Ectodermal cell (in vitro differentiated cells): ENCODE measurements at regions not wholly inside any gene's neighbourhood (a gene's known extent, or its start where the extent isn't known, plus 50 kb on each side); places are given as distances from the start of the nearest gene placed in this dataset.

Experiments
- H3K27ac ChIP-seq: 2 replicates; pipeline ENCODE4 v1.7.0; 2013; ENCODE audit warnings: mild to moderate bottlenecking, low read depth, low read length; ENCODE audit not compliant: insufficient read depth, poor library complexity, severe bottlenecking
- H3K27me3 ChIP-seq: 2 replicates; pipeline ENCODE4 v1.7.0; 2013; ENCODE audit warnings: mild to moderate bottlenecking, low read length; ENCODE audit not compliant: insufficient read depth, control insufficient read depth, poor library complexity, severe bottlenecking
- H3K36me3 ChIP-seq: one replicate; pipeline ENCODE4 v1.7.0; 2013; ENCODE audit warnings: low read length; ENCODE audit not compliant: control insufficient read depth, insufficient read depth
- H3K4me1 ChIP-seq: one replicate; pipeline ENCODE4 v1.7.0; 2013; ENCODE audit warnings: low read length; ENCODE audit not compliant: control insufficient read depth, insufficient read depth
- H3K4me3 ChIP-seq: 2 replicates; pipeline ENCODE4 v1.7.0; 2013; ENCODE audit warnings: low read depth, low read length, control low read depth; ENCODE audit not compliant: insufficient read depth
- H3K9me3 ChIP-seq: 2 replicates; pipeline ENCODE4 v1.7.0; 2013; ENCODE audit warnings: mild to moderate bottlenecking, low read length, moderate library complexity; ENCODE audit not compliant: control insufficient read depth
- WGBS, 2 experiments: methylation state at CpG; one replicate each; pipeline ENCODE4 v1.1.7; 2013; ENCODE audit warnings: missing lambda C conversion rate in 2 of 2; 5-methylcytosine and 5-hydroxymethylcytosine counted together

DNA sequence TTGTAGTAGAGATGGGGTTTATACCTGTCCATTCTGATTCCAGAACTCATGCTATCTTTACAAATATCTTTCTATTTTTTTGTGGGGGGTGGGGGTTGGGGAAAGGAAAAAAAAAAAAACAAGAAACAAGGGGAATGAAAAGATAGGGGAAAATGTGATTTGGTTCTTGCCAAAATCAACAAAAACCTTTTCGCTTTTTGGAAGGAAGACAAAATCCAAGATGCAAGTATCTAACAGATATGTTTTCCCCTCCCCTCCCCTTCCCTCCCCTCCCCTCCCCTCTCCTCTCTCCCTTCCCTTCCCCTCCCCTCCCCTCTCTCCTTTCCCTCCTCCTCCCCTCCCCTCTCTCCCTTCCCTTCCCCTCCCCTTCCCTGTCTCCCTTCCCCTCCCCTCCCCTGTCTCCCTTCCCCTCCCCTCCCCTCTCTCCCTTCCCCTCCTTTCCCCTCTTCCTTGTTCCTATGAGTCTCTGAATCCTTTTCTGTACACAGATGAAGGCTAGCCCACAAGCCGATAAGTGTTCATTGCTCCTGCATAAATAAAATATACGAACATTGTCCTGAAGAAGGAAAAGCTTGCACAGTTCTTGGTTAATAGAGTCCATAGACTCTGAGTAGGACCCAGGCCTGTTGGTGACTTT, 551.9 kb downstream of the EDEM1 start:
- WGBS, 2 experiments: 50 to 67% methylated on average over 2 to 3 of the region's 3 CpGs
- no peaks in the 10 kb centered on the region for H3K27me3 ChIP-seq
- H3K4me1 ChIP-seq: no peaks in the 10 kb centered on the region
- no peaks in the 10 kb centered on the region for H3K36me3 ChIP-seq
- no peak overlapping the region for H3K27ac ChIP-seq
- no peak overlapping the region for H3K4me3 ChIP-seq
- H3K9me3 ChIP-seq: no peaks in the 10 kb centered on the region

DNA sequence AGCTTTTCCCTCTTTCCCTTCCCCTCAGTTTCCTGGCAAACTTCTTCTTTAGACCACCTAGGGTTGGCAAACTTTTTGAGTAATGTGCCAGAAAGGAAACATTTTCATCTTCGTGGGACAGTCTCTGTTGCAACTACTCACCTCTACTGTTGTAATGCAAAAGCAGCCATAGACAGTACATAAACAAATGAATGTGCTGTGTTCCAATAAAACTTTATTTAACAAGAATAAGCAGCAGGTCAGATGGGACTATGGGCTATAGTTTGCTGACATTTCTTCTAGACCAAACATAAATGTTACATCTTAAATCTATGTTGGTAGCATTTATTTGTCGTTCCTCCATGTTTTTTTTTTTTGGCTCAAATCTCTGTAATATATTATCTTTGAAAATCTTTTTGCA, 552.4 kb downstream of the EDEM1 start:
- no peaks in the 10 kb centered on the region for H3K4me1 ChIP-seq
- 91 to 100% methylated on average over 1 to 2 of the region's 2 CpGs for WGBS, 2 experiments
- H3K9me3 ChIP-seq: no peaks in the 10 kb centered on the region
- H3K27me3 ChIP-seq: no peaks in the 10 kb centered on the region
- H3K4me3 ChIP-seq: no peak overlapping the region
- H3K36me3 ChIP-seq: no peaks in the 10 kb centered on the region
- H3K27ac ChIP-seq: no peak overlapping the region

DNA sequence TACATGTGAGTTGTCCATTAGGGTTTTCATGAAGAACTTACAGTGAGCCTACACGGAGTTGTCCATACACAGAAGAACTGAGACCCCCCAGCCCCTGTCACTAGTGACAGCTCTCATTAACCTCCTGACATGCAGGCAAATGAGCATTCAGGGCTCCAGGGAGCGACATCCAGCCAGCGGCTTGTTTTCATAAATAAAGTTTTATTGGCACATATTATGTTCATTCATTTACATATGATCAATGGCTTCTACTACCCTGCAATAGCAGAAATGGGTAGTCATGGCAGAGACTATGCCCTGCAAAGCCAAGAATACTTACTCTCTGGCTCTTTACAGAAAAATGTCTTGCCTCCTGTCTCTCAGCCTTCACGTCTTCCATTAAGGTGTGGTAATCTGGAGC, 553.5 kb downstream of the EDEM1 start:
- H3K4me1 ChIP-seq: no peaks in the 10 kb centered on the region
- no peak overlapping the region for H3K27ac ChIP-seq
- WGBS, 2 experiments: 94 to 95% methylated on average over 2 to 4 of the region's 4 CpGs
- no peaks in the 10 kb centered on the region for H3K36me3 ChIP-seq
- no peaks in the 10 kb centered on the region for H3K27me3 ChIP-seq
- no peak overlapping the region for H3K4me3 ChIP-seq
- H3K9me3 ChIP-seq: no peaks in the 10 kb centered on the region

DNA sequence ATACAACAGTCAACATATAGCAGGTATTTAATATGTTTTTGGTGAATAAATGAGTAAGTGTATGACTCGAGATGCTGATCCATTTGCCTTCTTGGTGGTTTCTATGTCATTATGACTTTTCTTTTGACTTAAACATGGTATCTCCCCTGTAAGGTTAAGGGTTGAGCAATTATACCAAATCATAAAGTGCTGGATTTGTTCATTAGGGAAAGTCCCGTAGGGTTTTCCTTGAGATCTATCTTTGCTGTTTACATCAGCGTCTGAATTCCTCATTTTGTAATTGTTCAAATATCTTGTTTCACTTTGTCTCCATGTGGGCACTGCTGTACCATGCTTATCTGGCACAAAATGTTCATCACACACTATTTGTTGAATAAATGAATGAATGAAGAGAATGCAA, 562.6 kb downstream of the EDEM1 start:
- H3K9me3 ChIP-seq: no peaks in the 10 kb centered on the region
- 94 to 98% methylated on average over 3 of the region's 3 CpGs for WGBS, 2 experiments
- no peaks in the 10 kb centered on the region for H3K4me1 ChIP-seq
- H3K27ac ChIP-seq: no peak overlapping the region
- no peaks in the 10 kb centered on the region for H3K36me3 ChIP-seq
- H3K27me3 ChIP-seq: no peaks in the 10 kb centered on the region
- no peak overlapping the region for H3K4me3 ChIP-seq

DNA sequence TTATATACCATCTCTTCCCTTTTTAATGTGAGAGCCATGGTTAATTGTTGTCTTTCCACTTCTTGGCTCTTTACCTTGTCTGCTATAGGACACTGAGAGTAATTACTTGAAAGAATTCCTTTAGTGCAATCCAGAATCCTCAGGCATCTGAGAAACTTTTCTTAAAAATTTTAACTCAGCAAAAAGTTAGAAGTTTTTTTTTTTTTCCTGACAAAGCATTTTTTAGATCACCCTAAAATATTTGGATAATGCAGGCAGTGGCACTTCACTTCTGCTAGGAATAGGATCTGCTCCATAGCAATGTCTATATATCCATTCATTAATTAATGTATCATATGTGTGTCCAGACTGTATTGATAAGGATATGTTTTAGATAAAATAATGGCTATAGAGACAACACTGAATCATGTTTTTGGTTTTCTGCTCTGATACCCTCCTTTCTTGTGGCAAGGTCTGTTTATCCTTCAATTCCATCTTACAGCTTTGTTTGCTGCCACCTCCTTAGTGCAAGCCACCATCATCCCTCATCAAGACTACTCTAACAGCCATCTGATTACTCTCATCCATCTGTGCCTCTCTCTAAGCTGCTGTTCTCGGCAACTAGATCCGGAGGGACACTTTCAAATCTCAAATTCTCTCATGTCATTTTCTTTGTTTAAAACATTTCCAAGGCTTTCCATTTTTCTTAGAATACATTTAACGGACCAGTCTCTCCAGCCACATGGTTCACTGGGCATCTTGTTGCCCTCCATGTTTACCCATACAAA, 563.5 kb downstream of the EDEM1 start:
- Histone ChIP-seq H3K27me3 (no peaks in the 10 kb centered on the region), H3K9me3 (no peaks in the 10 kb centered on the region), H3K36me3 (no peaks in the 10 kb centered on the region), H3K27ac (no peak overlapping the region), H3K4me1 (no peaks in the 10 kb centered on the region), H3K4me3 (no peak overlapping the region)
- 94% methylated on average over 3 of the region's 3 CpGs for WGBS, 2 experiments

DNA sequence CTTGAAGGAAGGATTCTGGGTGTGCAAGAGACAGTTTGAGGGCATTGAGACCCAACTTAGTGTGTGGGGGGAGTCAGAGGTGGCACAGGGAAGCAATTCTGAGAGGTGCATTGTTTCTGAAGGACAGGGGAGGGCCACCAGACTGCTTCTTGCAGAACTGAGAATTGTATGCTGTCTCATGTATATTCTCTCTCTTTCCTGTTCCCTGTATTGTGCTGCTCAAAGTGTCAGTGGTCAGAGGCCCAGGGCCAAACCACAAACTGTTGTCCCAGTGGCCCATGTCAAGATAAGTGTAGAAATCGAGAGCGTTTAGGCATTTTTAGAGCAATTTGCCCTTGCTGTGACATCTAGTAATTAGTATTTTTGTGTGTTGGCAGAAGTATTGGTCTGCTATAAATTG, 567.1 kb downstream of the EDEM1 start:
- WGBS, 2 experiments: 94 to 96% methylated on average over 2 of the region's 2 CpGs
- H3K9me3 ChIP-seq: no peaks in the 10 kb centered on the region
- no peak overlapping the region for H3K27ac ChIP-seq
- no peaks in the 10 kb centered on the region for H3K27me3 ChIP-seq
- H3K4me3 ChIP-seq: no peak overlapping the region
- H3K4me1 ChIP-seq: no peaks in the 10 kb centered on the region
- no peaks in the 10 kb centered on the region for H3K36me3 ChIP-seq

DNA sequence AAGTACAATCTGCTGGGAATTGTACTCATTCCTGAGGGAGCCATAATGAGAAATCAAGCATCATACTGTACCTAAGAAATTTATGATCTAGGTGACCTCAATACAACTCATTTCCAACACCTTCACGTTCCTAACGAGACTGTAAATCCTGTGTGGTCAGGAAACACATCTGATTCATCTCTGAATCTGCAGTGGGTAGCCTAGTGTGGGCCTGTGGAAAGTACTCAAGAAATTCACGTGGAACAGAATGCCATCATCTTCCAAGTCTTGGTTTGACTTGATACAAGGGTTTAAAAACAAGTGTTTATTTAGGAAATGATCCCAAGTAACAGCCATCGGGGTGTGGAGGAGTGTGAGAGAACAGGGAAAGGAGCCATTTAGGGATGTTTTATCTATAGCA, 568.9 kb downstream of the EDEM1 start:
- Histone ChIP-seq H3K36me3 (no peaks in the 10 kb centered on the region), H3K27ac (no peak overlapping the region), H3K4me3 (no peak overlapping the region), H3K4me1 (no peaks in the 10 kb centered on the region), H3K27me3 (no peaks in the 10 kb centered on the region), H3K9me3 (no peaks in the 10 kb centered on the region)
- WGBS, 2 experiments: 90 to 92% methylated on average over 4 of the region's 4 CpGs

DNA sequence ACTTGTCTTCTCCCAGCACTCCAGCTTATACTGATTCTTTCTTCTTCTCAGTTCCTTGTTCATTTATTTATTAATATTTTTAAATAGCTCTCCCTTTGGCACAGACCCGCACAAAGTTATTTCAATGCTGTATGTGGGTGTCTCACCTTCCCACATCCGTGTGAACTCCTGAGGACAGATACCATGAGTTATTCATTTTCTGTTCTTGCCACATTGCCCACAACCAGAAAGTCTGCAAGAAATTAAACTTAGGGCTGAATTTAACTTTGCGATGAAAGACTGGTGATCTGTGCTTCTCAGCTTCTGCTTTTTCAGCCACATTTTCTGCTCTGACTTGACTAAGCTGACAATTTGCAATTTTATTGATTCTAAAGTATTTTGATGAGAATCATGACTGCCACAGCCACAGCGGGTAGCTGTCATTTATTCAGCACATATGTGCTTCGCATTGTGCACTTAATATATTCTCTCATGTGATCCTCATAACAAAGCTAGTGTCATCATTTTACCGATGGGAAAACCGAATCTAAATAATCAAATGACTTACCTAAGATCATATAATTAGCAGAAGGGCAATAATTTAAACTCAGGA, 569.8 kb downstream of the EDEM1 start:
- Histone ChIP-seq H3K36me3 (no peaks in the 10 kb centered on the region), H3K27me3 (no peaks in the 10 kb centered on the region), H3K4me1 (no peaks in the 10 kb centered on the region), H3K4me3 (no peak overlapping the region), H3K27ac (no peak overlapping the region), H3K9me3 (no peaks in the 10 kb centered on the region)
- WGBS, 2 experiments: 92 to 95% methylated on average over 7 of the region's 7 CpGs

DNA sequence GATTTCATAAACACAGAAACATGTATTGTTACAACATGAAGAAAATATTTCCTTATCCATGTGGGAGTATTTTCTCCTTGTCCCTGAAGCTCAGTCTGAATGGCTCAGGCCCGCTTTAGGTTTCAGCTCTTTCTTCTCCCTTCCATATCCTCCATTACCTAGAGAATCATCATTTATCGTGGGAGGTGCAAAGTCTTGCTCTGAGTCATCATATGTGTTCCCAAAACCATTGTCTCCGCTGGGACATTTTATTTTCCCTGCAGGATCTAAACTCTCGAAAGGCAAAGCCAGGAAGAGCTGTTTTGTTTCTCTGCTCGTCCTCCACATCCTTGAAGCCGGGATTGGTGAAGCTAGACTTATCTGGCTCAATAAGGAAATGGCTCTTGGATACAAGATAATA, 571.2 kb downstream of the EDEM1 start:
- Histone ChIP-seq H3K27ac (no peak overlapping the region), H3K9me3 (no peaks in the 10 kb centered on the region), H3K4me1 (no peaks in the 10 kb centered on the region), H3K4me3 (no peak overlapping the region), H3K36me3 (no peaks in the 10 kb centered on the region), H3K27me3 (no peaks in the 10 kb centered on the region)
- WGBS, 2 experiments: 92 to 93% methylated on average over 6 of the region's 6 CpGs

DNA sequence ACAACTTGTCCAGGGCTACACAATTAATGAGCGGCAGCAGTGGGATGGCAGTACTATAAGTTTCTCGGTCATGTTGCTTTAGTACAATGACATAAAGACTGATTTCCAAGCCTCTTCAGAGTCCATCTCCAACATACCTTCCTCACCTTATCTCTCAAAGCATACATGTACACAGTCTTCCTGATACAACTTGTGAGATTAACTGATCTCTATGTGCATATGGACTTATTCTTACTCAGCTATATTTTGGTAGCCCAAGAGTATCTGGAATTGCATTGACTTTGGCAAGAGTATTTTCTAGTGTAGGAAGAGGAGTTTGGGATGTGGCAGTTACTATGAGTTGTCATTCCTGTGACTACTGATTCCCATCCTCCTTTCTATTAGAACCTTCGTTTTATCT, 575.0 kb downstream of the EDEM1 start:
- H3K4me1 ChIP-seq: no peaks in the 10 kb centered on the region
- H3K36me3 ChIP-seq: no peaks in the 10 kb centered on the region
- 94 to 99% methylated on average over 3 of the region's 3 CpGs for WGBS, 2 experiments
- no peaks in the 10 kb centered on the region for H3K27me3 ChIP-seq
- no peak overlapping the region for H3K27ac ChIP-seq
- no peak overlapping the region for H3K4me3 ChIP-seq
- no peaks in the 10 kb centered on the region for H3K9me3 ChIP-seq
